IMR-90 (cell line): ENCODE measurements at regions not wholly inside any gene's neighbourhood (a gene's known extent, or its start where the extent isn't known, plus 50 kb on each side); places are given as distances from the start of the nearest gene placed in this dataset.

Experiments used
- ATAC-seq: fragments of 200-7000 bp; cut with Tn5 transposase; 2 replicates; pipeline ENCODE4 v1.9.1; 2020; ENCODE audit warnings: low read depth, mild to moderate bottlenecking, moderate library complexity
- BruUV-seq: library from RNA; stranded (reverse); fragments of 400-500 nt; replicated peaks from 2 replicates; lab custom pipeline; 2021; lab: Mats Ljungman, UMichigan
- CTCF ChIA-PET: fragments of 300-600 bp; formaldehyde crosslinking; extraction: SDS; loops from one replicate; lab custom pipeline; 2021; ENCODE audit warnings: antibody characterized with exemption; lab: Yijun Ruan, JAX
- POLR2A ChIA-PET: fragments of 300-600 bp; sonication (Branson Sonifier 250); formaldehyde crosslinking; loops from one replicate; lab custom pipeline; 2022; ENCODE audit warnings: antibody characterized with exemption; ENCODE audit not compliant: unreplicated experiment; lab: Charles Lee
- DNase-seq: peaks from one replicate; pipeline ENCODE4 v3.0.0; 2013
- H2AFZ ChIP-seq: replicated peaks from 2 replicates; pipeline ENCODE3; 2013; ENCODE audit warnings: low read length, mild to moderate bottlenecking; ENCODE audit not compliant: poor library complexity
- H2AK5ac ChIP-seq: 2 replicates; pipeline ENCODE4 v1.6.1; 2013; ENCODE audit warnings: low read depth, low read length, inconsistent platforms
- H2AK9ac ChIP-seq: replicated peaks from 2 replicates; pipeline ENCODE3; 2013; ENCODE audit warnings: mild to moderate bottlenecking, low read depth, low read length, moderate library complexity; ENCODE audit not compliant: poor library complexity
- H2BK120ac ChIP-seq: 2 replicates; pipeline ENCODE4 v1.6.1; 2013; ENCODE audit warnings: low read depth, low read length, inconsistent platforms
- H2BK15ac ChIP-seq: 3 replicates; pipeline ENCODE4 v1.6.1; 2013; ENCODE audit warnings: low read depth, low read length, inconsistent platforms
- H2BK20ac ChIP-seq: 2 replicates; pipeline ENCODE4 v1.6.1; 2013; ENCODE audit warnings: low read depth, mild to moderate bottlenecking, inconsistent platforms, low read length, moderate library complexity
- H2BK5ac ChIP-seq: 2 replicates; pipeline ENCODE4 v1.6.1; 2013; ENCODE audit warnings: mild to moderate bottlenecking, low read depth, low read length, inconsistent platforms; ENCODE audit not compliant: poor library complexity, severe bottlenecking
- H3K14ac ChIP-seq: replicated peaks from 2 replicates; pipeline ENCODE4 v1.6.1; 2013; ENCODE audit warnings: low read depth, low read length, inconsistent platforms
- H3K18ac ChIP-seq: 2 replicates; pipeline ENCODE4 v1.6.1; 2013; ENCODE audit warnings: low read depth, low read length, control low read depth
- H3K23ac ChIP-seq: 2 replicates; pipeline ENCODE4 v1.6.1; 2013; ENCODE audit warnings: low read depth, low read length, inconsistent platforms
- H3K27ac ChIP-seq: 2 replicates; pipeline ENCODE4 v1.5.1; 2013; ENCODE audit warnings: mild to moderate bottlenecking, control low read depth, low read length; ENCODE audit not compliant: insufficient read depth
- H3K27me3 ChIP-seq: 2 replicates; pipeline ENCODE4 v1.6.1; 2013; ENCODE audit warnings: low read length; ENCODE audit not compliant: control insufficient read depth, insufficient read depth
- H3K36me3 ChIP-seq: 2 replicates; pipeline ENCODE4 v1.6.1; 2013; ENCODE audit warnings: low read length, mixed read lengths; ENCODE audit not compliant: control insufficient read depth, insufficient read depth
- H3K4ac ChIP-seq: 2 replicates; pipeline ENCODE4 v1.6.1; 2013; ENCODE audit warnings: low read depth, low read length, inconsistent platforms
- H3K4me1 ChIP-seq: 2 replicates; pipeline ENCODE4 v1.6.1; 2013; ENCODE audit warnings: low read length, mixed read lengths; ENCODE audit not compliant: control insufficient read depth, insufficient read depth
- H3K4me2 ChIP-seq: 2 replicates; pipeline ENCODE4 v1.6.1; 2013; ENCODE audit warnings: low read depth, mild to moderate bottlenecking, control low read depth, low read length, moderate library complexity
- H3K4me3 ChIP-seq: 2 replicates; pipeline ENCODE4 v1.5.1; 2013; ENCODE audit warnings: low read depth, mild to moderate bottlenecking, control low read depth, low read length, moderate library complexity; ENCODE audit not compliant: insufficient read depth
- H3K56ac ChIP-seq: 2 replicates; pipeline ENCODE4 v1.6.1; 2013; ENCODE audit warnings: low read length, inconsistent platforms; ENCODE audit not compliant: insufficient read depth; ENCODE audit errors: extremely low read depth
- H3K79me1 ChIP-seq, 2 experiments: 2 replicates each; pipeline ENCODE4 v1.6.1; 2013; ENCODE audit warnings: low read length in 2 of 2, inconsistent platforms in 1 of 2, low read depth in 1 of 2
- H3K9ac ChIP-seq: 2 replicates; pipeline ENCODE4 v1.6.1; 2013; ENCODE audit warnings: low read depth, low read length, control low read depth
- H3K9me1 ChIP-seq: 2 replicates; pipeline ENCODE4 v1.6.1; 2013; ENCODE audit warnings: low read length, inconsistent platforms; ENCODE audit not compliant: insufficient read depth
- H3K9me3 ChIP-seq: 2 replicates; pipeline ENCODE4 v1.6.1; 2013; ENCODE audit warnings: low read length; ENCODE audit not compliant: control insufficient read depth, insufficient read depth
- H4K20me1 ChIP-seq: 2 replicates; pipeline ENCODE4 v1.6.1; 2013; ENCODE audit warnings: low read length, inconsistent platforms; ENCODE audit not compliant: insufficient read depth
- H4K5ac ChIP-seq: 2 replicates; pipeline ENCODE4 v1.6.1; 2013; ENCODE audit warnings: mild to moderate bottlenecking, low read depth, low read length, control low read depth
- H4K8ac ChIP-seq, 2 experiments: 2 replicates each; pipeline ENCODE4 v1.6.1; 2013; ENCODE audit warnings: low read depth in 2 of 2, low read length in 2 of 2, control low read depth in 1 of 2, inconsistent platforms in 1 of 2
- H4K91ac ChIP-seq: 2 replicates; pipeline ENCODE4 v1.6.1; 2013; ENCODE audit warnings: low read depth, low read length, inconsistent platforms; ENCODE audit not compliant: insufficient read depth
- BHLHE40 ChIP-seq: fragments of 150-350 bp; IDR thresholded peaks from 2 replicates; pipeline ENCODE4 v1.6.1; 2016; ENCODE audit warnings: mild to moderate bottlenecking, low read depth, low read length
- CEBPB ChIP-seq: IDR thresholded peaks from 2 replicates; pipeline ENCODE4 v1.6.1; 2012; ENCODE audit warnings: low read depth, low read length, improper control_type of control experiment
- CHD1 ChIP-seq: IDR thresholded peaks from 2 replicates; pipeline ENCODE4 v1.6.1; 2012; ENCODE audit warnings: low read depth, low read length, improper control_type of control experiment
- CTCF ChIP-seq: conservative IDR thresholded peaks from 2 replicates; pipeline ENCODE4 v1.5.1; 2012; ENCODE audit warnings: mild to moderate bottlenecking, low read depth, low read length, improper control_type of control experiment
- ELK1 ChIP-seq: fragments of 150-350 bp; IDR thresholded peaks from 2 replicates; pipeline ENCODE4 v1.6.1; 2016; ENCODE audit warnings: low read depth, mild to moderate bottlenecking, low read length, moderate library complexity, borderline replicate concordance
- FOS ChIP-seq: fragments of 150-350 bp; IDR thresholded peaks from 2 replicates; pipeline ENCODE4 v1.6.1; 2016; ENCODE audit warnings: low read depth, low read length
- MAFK ChIP-seq: IDR thresholded peaks from 2 replicates; pipeline ENCODE4 v1.6.1; 2012; ENCODE audit warnings: low read depth, low read length, improper control_type of control experiment
- MAZ ChIP-seq: IDR thresholded peaks from 2 replicates; pipeline ENCODE4 v1.6.1; 2012; ENCODE audit warnings: low read depth, mild to moderate bottlenecking, low read length, improper control_type of control experiment, moderate library complexity, borderline replicate concordance
- MXI1 ChIP-seq: IDR thresholded peaks from 2 replicates; pipeline ENCODE4 v1.6.1; 2012; ENCODE audit warnings: low read depth, mild to moderate bottlenecking, low read length, moderate library complexity, borderline replicate concordance
- NFE2L2 ChIP-seq: fragments of 150-350 bp; IDR thresholded peaks from 2 replicates; pipeline ENCODE4 v1.6.1; 2016; ENCODE audit warnings: low read depth, mild to moderate bottlenecking, low read length
- POLR2A ChIP-seq: IDR thresholded peaks from 2 replicates; pipeline ENCODE4 v1.6.1; 2012; ENCODE audit warnings: mild to moderate bottlenecking, low read depth, low read length
- RAD21 ChIP-seq: IDR thresholded peaks from 2 replicates; pipeline ENCODE4 v1.6.1; 2012; ENCODE audit warnings: low read length, improper control_type of control experiment
- RCOR1 ChIP-seq: IDR thresholded peaks from 2 replicates; pipeline ENCODE4 v1.6.1; 2012; ENCODE audit warnings: mild to moderate bottlenecking, low read length, improper control_type of control experiment; ENCODE audit not compliant: insufficient replicate concordance
- RFX5 ChIP-seq: IDR thresholded peaks from 2 replicates; pipeline ENCODE4 v1.8.0; 2012; ENCODE audit warnings: low read depth, mild to moderate bottlenecking, low read length, moderate library complexity
- SMC3 ChIP-seq: fragments of 150-350 bp; IDR thresholded peaks from 2 replicates; pipeline ENCODE4 v1.6.1; 2016; ENCODE audit warnings: low read depth, mild to moderate bottlenecking, antibody characterized with exemption, low read length, moderate library complexity
- USF2 ChIP-seq: fragments of 150-350 bp; IDR thresholded peaks from 2 replicates; pipeline ENCODE4 v1.6.1; 2017; ENCODE audit warnings: mild to moderate bottlenecking, antibody characterized with exemption, low read length, low read depth
- WGBS, 2 experiments: methylation state at CpG; one replicate each; pipeline versions ENCODE4 v1.1.5 to v1.1.7; 2013; ENCODE audit warnings: missing lambda C conversion rate in 2 of 2; ENCODE audit not compliant: insufficient read length in 1 of 2; ENCODE audit errors: extremely low coverage in 2 of 2; 5-methylcytosine and 5-hydroxymethylcytosine counted together
- dilution Hi-C: fragments of 300-500 bp; cut with HindIII; formaldehyde crosslinking; loops from one replicate; pipeline ENCODE4 v1.14.3; 2018; ENCODE audit warnings: low sequenced_read_pairs; ENCODE audit not compliant: unreplicated experiment
- in situ Hi-C: fragments of 300-500 bp; cut with MboI; formaldehyde crosslinking; loops from 3 replicates; pipeline ENCODE4 v1.14.3; 2019; ENCODE audit warnings: low sequenced_read_pairs, inconsistent platforms, mixed read lengths
- intact Hi-C: fragments of 100-400 bp; cut with micrococcal nuclease; formaldehyde crosslinking; loops from 2 replicates; pipeline ENCODE4 v1.10.0; 2022

GRCh38 chr5:17150531-17150930 is 66.9 kb upstream of the BASP1 start:
- Histone ChIP-seq H4K91ac (no peak overlapping the region), H3K4me1 (peaks cover 23% of the 10 kb centered on the region), H3K9me3 (no peaks in the 10 kb centered on the region), H3K9ac (no peak overlapping the region), H3K9me1 (peaks cover 9% of the 10 kb centered on the region; the same call in 1 of the 2 replicates), H3K79me1 (peaks cover 1 to 2% of the 10 kb centered on the region in 2 experiments; a peak in 3 of 4 replicates), H2AK9ac (no peak overlapping the region), H3K4me2 (no peak overlapping the region), H3K4me3 (no peak overlapping the region), H3K27me3 (no peaks in the 10 kb centered on the region), H3K56ac (no peak overlapping the region), H2BK5ac (no peak overlapping the region), H3K14ac (no peak overlapping the region), H3K18ac (no peak overlapping the region), H2BK20ac (peak overlapping the region; percentile 51; the same call in 1 of the 2 replicates), H2AFZ (no peak overlapping the region), H3K4ac (no peak overlapping the region), H3K23ac (no peak overlapping the region), H3K36me3 (no peaks in the 10 kb centered on the region), H3K27ac (no peak overlapping the region), H2BK15ac (0 out of 3 replicates have a peak overlapping the region, but pooled peaks have one; percentile 57), H4K5ac (no peak overlapping the region), H4K20me1 (no peaks in the 10 kb centered on the region), H2BK120ac (no peak overlapping the region), H4K8ac (peak overlapping the region in 1 of 2 experiments; percentile 20; a peak in 1 of 4 replicates), H2AK5ac (peak overlapping the region; percentile 52; the same call in 1 of the 2 replicates)
- no peak for ATAC-seq
- no TSS peak for BruUV-seq
- dilution Hi-C loops, result no loop called here
- no peak for DNase-seq
- ChIA-PET POLR2A (no interaction called here), CTCF (interaction anchor here (0.6 to 1.2 kb wide), 3 partner anchors 14 to 39 kb away, joined by 3 to 6 read pairs (median 3); no protein-coding TSS in a partner anchor)
- no peak for TF ChIP-seq RFX5
- no peak for TF ChIP-seq RCOR1
- TF ChIP-seq USF2, result no peak
- TF ChIP-seq MXI1, result no peak
- no peak for TF ChIP-seq ELK1
- TF ChIP-seq CEBPB, result no peak
- no peak for TF ChIP-seq CHD1
- TF ChIP-seq CTCF, result no peak
- no peak for TF ChIP-seq BHLHE40
- TF ChIP-seq MAFK, result no peak
- no peak for TF ChIP-seq SMC3
- TF ChIP-seq RAD21, result no peak
- no peak for TF ChIP-seq NFE2L2
- no peak for TF ChIP-seq FOS
- no peak for TF ChIP-seq MAZ
- TF ChIP-seq POLR2A, result no peak
- in situ Hi-C loops, result no loop called here
- intact Hi-C loops, result no loop called here
- no CpG with 5 or more reads among the region's 3 CpGs for WGBS, 2 experiments
